ENCODE measurements at regions not wholly inside any gene's neighbourhood (a gene's known extent, or its start where the extent isn't known, plus 50 kb on each side); places are given as distances from the start of the nearest gene placed in this dataset.

- DNase-seq (ENCODE audit: insufficient read length, low spot score) (no peak), FAIRE-seq (no peak)
- no peak for TF ChIP-seq SPI1 (IDR thresholded peaks at IDR 0.05; ENCODE audit: low read depth, low read length)
- no peak for TF ChIP-seq PAX5 (IDR thresholded peaks at IDR 0.05; ENCODE audit: insufficient read depth, low read length, severe bottlenecking)
- no peak for TF ChIP-seq POLR2A (IDR thresholded peaks at IDR 0.05; ENCODE audit: low read depth, low read length)
- no peak for TF ChIP-seq POU2F2 (IDR thresholded peaks at IDR 0.05; ENCODE audit: low read depth, low read length)
- TF ChIP-seq TAF1 (IDR thresholded peaks at IDR 0.05; ENCODE audit: low read depth, low read length) = no peak
- no peak for TF ChIP-seq POLR2AphosphoS5 (IDR thresholded peaks at IDR 0.05; ENCODE audit: low read depth, low read length)
Measured at GRCh38 chr10:111785921-111786320, 397.6 kb downstream of the GPAM start.

- no peak for DNase-seq (ENCODE audit: insufficient read length, low spot score)
- TF ChIP-seq POLR2A (IDR thresholded peaks at IDR 0.05; ENCODE audit: low read depth, low read length) (no peak), POLR2AphosphoS5 (IDR thresholded peaks at IDR 0.05; ENCODE audit: low read depth, low read length) (no peak), PAX5 (IDR thresholded peaks at IDR 0.05; ENCODE audit: insufficient read depth, low read length, severe bottlenecking) (no peak)
- no peak for FAIRE-seq
Measured at GRCh38 chr10:111789821-111790220, 393.7 kb downstream of the GPAM start.

- no peak for FAIRE-seq
- TF ChIP-seq SPI1 (IDR thresholded peaks at IDR 0.05; ENCODE audit: low read depth, low read length) (no peak), POLR2AphosphoS5 (IDR thresholded peaks at IDR 0.05; ENCODE audit: low read depth, low read length) (no peak), PAX5 (IDR thresholded peaks at IDR 0.05; ENCODE audit: insufficient read depth, low read length, severe bottlenecking) (no peak), TAF1 (IDR thresholded peaks at IDR 0.05; ENCODE audit: low read depth, low read length) (no peak), POLR2A (IDR thresholded peaks at IDR 0.05; ENCODE audit: low read depth, low read length) (no peak), POU2F2 (IDR thresholded peaks at IDR 0.05; ENCODE audit: low read depth, low read length) (no peak)
- no peak for DNase-seq (ENCODE audit: insufficient read length, low spot score)
Measured at GRCh38 chr10:111801841-111802240, 381.7 kb downstream of the GPAM start.

- FAIRE-seq (no peak), DNase-seq (ENCODE audit: insufficient read length, low spot score) (no peak)
- TF ChIP-seq POU2F2 (IDR thresholded peaks at IDR 0.05; ENCODE audit: low read depth, low read length) = no peak
- no peak for TF ChIP-seq TAF1 (IDR thresholded peaks at IDR 0.05; ENCODE audit: low read depth, low read length)
Measured at GRCh38 chr10:111804781-111805180, 378.8 kb downstream of the GPAM start.

GRCh38 chr10:111811517-111811916 is 372.0 kb downstream of the GPAM start:
- no peak for DNase-seq (ENCODE audit: insufficient read length, low spot score)
- no peak for TF ChIP-seq TAF1 (IDR thresholded peaks at IDR 0.05; ENCODE audit: low read depth, low read length)
- no peak for TF ChIP-seq PAX5 (IDR thresholded peaks at IDR 0.05; ENCODE audit: insufficient read depth, low read length, severe bottlenecking)
- no peak for TF ChIP-seq SPI1 (IDR thresholded peaks at IDR 0.05; ENCODE audit: low read depth, low read length)
- TF ChIP-seq POLR2AphosphoS5 (IDR thresholded peaks at IDR 0.05; ENCODE audit: low read depth, low read length) = no peak
- no peak for TF ChIP-seq POU2F2 (IDR thresholded peaks at IDR 0.05; ENCODE audit: low read depth, low read length)
- no peak for TF ChIP-seq POLR2A (IDR thresholded peaks at IDR 0.05; ENCODE audit: low read depth, low read length)
- FAIRE-seq = no peak

- DNase-seq (ENCODE audit: insufficient read length, low spot score) = no peak
- TF ChIP-seq POLR2AphosphoS5 (IDR thresholded peaks at IDR 0.05; ENCODE audit: low read depth, low read length) (no peak), POLR2A (IDR thresholded peaks at IDR 0.05; ENCODE audit: low read depth, low read length) (no peak), TAF1 (IDR thresholded peaks at IDR 0.05; ENCODE audit: low read depth, low read length) (no peak), PAX5 (IDR thresholded peaks at IDR 0.05; ENCODE audit: insufficient read depth, low read length, severe bottlenecking) (no peak), POU2F2 (IDR thresholded peaks at IDR 0.05; ENCODE audit: low read depth, low read length) (no peak)
- FAIRE-seq = no peak
Measured at GRCh38 chr10:111820471-111820870, 363.1 kb downstream of the GPAM start.

GRCh38 chr10:111821871-111822270 is 361.7 kb downstream of the GPAM start:
- DNase-seq (ENCODE audit: insufficient read length, low spot score) = no peak
- FAIRE-seq = no peak
- TF ChIP-seq POLR2AphosphoS5 (IDR thresholded peaks at IDR 0.05; ENCODE audit: low read depth, low read length) (no peak), POLR2A (IDR thresholded peaks at IDR 0.05; ENCODE audit: low read depth, low read length) (no peak)

- FAIRE-seq (no peak), DNase-seq (ENCODE audit: insufficient read length, low spot score) (no peak)
- TF ChIP-seq TAF1 (IDR thresholded peaks at IDR 0.05; ENCODE audit: low read depth, low read length) = no peak
- TF ChIP-seq SPI1 (IDR thresholded peaks at IDR 0.05; ENCODE audit: low read depth, low read length) = no peak
- no peak for TF ChIP-seq POLR2A (IDR thresholded peaks at IDR 0.05; ENCODE audit: low read depth, low read length)
- no peak for TF ChIP-seq PAX5 (IDR thresholded peaks at IDR 0.05; ENCODE audit: insufficient read depth, low read length, severe bottlenecking)
- TF ChIP-seq POLR2AphosphoS5 (IDR thresholded peaks at IDR 0.05; ENCODE audit: low read depth, low read length) = no peak
- no peak for TF ChIP-seq POU2F2 (IDR thresholded peaks at IDR 0.05; ENCODE audit: low read depth, low read length)
Measured at GRCh38 chr10:111822661-111823060, 360.9 kb downstream of the GPAM start.

GRCh38 chr10:111824128-111824527 is 359.4 kb downstream of the GPAM start:
- TF ChIP-seq PAX5 (IDR thresholded peaks at IDR 0.05; ENCODE audit: insufficient read depth, low read length, severe bottlenecking) (no peak), SPI1 (IDR thresholded peaks at IDR 0.05; ENCODE audit: low read depth, low read length) (no peak), POU2F2 (IDR thresholded peaks at IDR 0.05; ENCODE audit: low read depth, low read length) (no peak), TAF1 (IDR thresholded peaks at IDR 0.05; ENCODE audit: low read depth, low read length) (no peak), POLR2AphosphoS5 (IDR thresholded peaks at IDR 0.05; ENCODE audit: low read depth, low read length) (no peak), POLR2A (IDR thresholded peaks at IDR 0.05; ENCODE audit: low read depth, low read length) (no peak)

GRCh38 chr10:111830359-111830758 is 353.2 kb downstream of the GPAM start:
- FAIRE-seq (no peak), DNase-seq (ENCODE audit: insufficient read length, low spot score) (no peak)

More at GRCh38 chr10:111824128-111824527, 359.4 kb downstream of the GPAM start:
- no peak for FAIRE-seq
- DNase-seq (ENCODE audit: insufficient read length, low spot score) = no peak

More at GRCh38 chr10:111830359-111830758, 353.2 kb downstream of the GPAM start:
- TF ChIP-seq TAF1 (IDR thresholded peaks at IDR 0.05; ENCODE audit: low read depth, low read length) = no peak
- TF ChIP-seq PAX5 (IDR thresholded peaks at IDR 0.05; ENCODE audit: insufficient read depth, low read length, severe bottlenecking) = no peak
- TF ChIP-seq POU2F2 (IDR thresholded peaks at IDR 0.05; ENCODE audit: low read depth, low read length) = no peak
- no peak for TF ChIP-seq POLR2AphosphoS5 (IDR thresholded peaks at IDR 0.05; ENCODE audit: low read depth, low read length)
- no peak for TF ChIP-seq SPI1 (IDR thresholded peaks at IDR 0.05; ENCODE audit: low read depth, low read length)
- no peak for TF ChIP-seq POLR2A (IDR thresholded peaks at IDR 0.05; ENCODE audit: low read depth, low read length)

Data from GM12891 (cell line).